ENCODE measurements at regions not wholly inside any gene's neighbourhood (a gene's known extent, or its start where the extent isn't known, plus 50 kb on each side); places are given as distances from the start of the nearest gene placed in this dataset.

DNA sequence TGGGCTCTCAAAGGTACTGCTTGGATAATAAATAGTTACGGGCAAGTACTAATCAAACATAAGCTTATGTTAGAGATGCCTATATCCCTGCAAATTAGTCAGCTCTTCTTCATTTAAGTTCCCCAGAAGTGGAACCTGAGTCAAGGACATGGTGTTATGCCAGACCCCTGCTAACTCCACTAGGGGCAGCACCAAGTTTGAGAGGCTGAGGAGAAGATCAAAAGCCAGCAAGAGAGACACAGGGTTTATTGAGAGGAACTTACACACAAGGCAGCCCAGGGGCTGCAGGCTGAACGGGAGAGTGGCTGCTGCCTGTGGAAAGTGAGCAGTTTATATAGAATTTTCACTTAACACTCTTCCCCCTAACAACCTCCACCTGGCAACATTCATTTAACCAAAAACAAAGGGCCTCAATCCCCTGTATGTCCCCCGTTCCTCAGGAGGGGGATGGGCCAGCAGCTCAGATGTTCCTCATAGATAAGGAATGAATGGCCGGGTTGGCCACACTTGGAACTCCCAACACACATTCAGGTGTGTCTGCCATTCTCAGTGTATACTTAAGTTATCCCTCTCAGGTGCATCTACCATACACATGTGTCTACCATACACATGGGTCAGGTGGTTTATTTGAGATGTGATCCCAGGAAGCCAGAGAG is 62.6 kb upstream of the GHITM start:
- Histone ChIP-seq H4K20me1 (ENCODE audit: insufficient read depth, low read depth, low read length) (no peaks in the 10 kb centered on the region), H3K27ac (ENCODE audit: low read length) (no peak overlapping the region), H3K36me3 (ENCODE audit: insufficient read depth, low read length) (no peaks in the 10 kb centered on the region), H3K9ac (ENCODE audit: low read length) (no peak overlapping the region), H3K9me3 (ENCODE audit: low read length) (no peaks in the 10 kb centered on the region), H3K79me2 (ENCODE audit: low read length) (no peaks in the 10 kb centered on the region), H3K27me3 (ENCODE audit: low read length) (no peaks in the 10 kb centered on the region), H3K9me2 (replicated peaks; ENCODE audit: insufficient read depth, low read length) (no peaks in the 10 kb centered on the region), H3K4me1 (ENCODE audit: low read length) (no peaks in the 10 kb centered on the region), H3K4me3 (ENCODE audit: low read length) (no peak overlapping the region), H3K4me2 (ENCODE audit: low read depth, low read length, poor library complexity, severe bottlenecking) (no peak overlapping the region), H2AFZ (ENCODE audit: low read length) (no peak overlapping the region)
- DNase-seq = peak; percentile 54

DNA sequence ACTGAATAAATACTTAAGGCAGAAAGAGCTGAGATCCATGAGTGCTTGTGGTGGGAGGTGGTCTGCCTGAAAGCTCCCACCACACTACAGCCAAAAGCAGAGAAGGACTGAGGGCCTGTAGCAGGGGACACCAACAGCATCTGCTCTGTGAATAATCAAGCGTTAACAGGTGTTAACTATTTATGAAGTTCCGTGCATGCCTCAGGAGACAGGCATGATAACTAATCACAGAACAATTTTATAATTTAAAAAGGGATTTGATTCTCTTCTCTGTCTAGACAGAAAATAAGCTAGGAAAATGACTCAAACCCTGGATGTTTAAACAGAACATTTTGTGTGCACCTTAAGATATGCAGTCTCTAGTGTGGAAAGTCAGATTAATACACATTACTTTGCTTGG is 61.5 kb upstream of the GHITM start:
- H3K4me3 ChIP-seq (ENCODE audit: low read length) = no peak overlapping the region
- H4K20me1 ChIP-seq (ENCODE audit: insufficient read depth, low read depth, low read length) = no peaks in the 10 kb centered on the region
- H2AFZ ChIP-seq (ENCODE audit: low read length) = no peak overlapping the region
- no peak overlapping the region for H3K27ac ChIP-seq (ENCODE audit: low read length)
- H3K9me3 ChIP-seq (ENCODE audit: low read length) = no peaks in the 10 kb centered on the region
- H3K79me2 ChIP-seq (ENCODE audit: low read length) = no peaks in the 10 kb centered on the region
- no peak overlapping the region for H3K9ac ChIP-seq (ENCODE audit: low read length)
- H3K9me2 ChIP-seq (replicated peaks; ENCODE audit: insufficient read depth, low read length) = no peaks in the 10 kb centered on the region
- no peaks in the 10 kb centered on the region for H3K36me3 ChIP-seq (ENCODE audit: insufficient read depth, low read length)
- H3K4me1 ChIP-seq (ENCODE audit: low read length) = no peaks in the 10 kb centered on the region
- DNase-seq = no peak
- H3K4me2 ChIP-seq (ENCODE audit: low read depth, low read length, poor library complexity, severe bottlenecking) = no peak overlapping the region
- H3K27me3 ChIP-seq (ENCODE audit: low read length) = no peaks in the 10 kb centered on the region

DNA sequence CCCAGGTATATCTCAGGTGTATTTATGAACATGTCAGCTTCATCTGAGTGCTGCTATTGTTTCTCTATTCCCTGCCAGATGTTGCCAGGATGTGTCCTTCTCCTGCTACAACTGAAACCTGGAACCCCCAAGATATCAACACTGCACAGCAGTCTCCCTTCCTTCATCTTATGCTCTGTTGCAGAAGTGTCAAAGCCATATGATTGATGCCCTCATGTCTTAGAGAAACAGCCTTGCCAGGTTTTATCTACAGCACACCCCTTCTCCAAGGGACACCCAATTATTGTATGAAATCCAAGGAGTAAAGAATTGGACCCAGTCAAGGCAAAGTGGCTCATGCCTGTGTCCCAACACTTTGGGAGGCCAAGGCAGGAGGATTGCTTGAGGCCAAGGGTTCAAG is 60.5 kb upstream of the GHITM start:
- Histone ChIP-seq H2AFZ (ENCODE audit: low read length) (no peak overlapping the region), H3K27ac (ENCODE audit: low read length) (no peak overlapping the region), H3K9ac (ENCODE audit: low read length) (no peak overlapping the region), H3K9me2 (replicated peaks; ENCODE audit: insufficient read depth, low read length) (no peaks in the 10 kb centered on the region), H3K27me3 (ENCODE audit: low read length) (no peaks in the 10 kb centered on the region), H4K20me1 (ENCODE audit: insufficient read depth, low read depth, low read length) (no peaks in the 10 kb centered on the region), H3K9me3 (ENCODE audit: low read length) (no peaks in the 10 kb centered on the region), H3K4me1 (ENCODE audit: low read length) (no peaks in the 10 kb centered on the region), H3K36me3 (ENCODE audit: insufficient read depth, low read length) (no peaks in the 10 kb centered on the region), H3K4me2 (ENCODE audit: low read depth, low read length, poor library complexity, severe bottlenecking) (no peak overlapping the region), H3K4me3 (ENCODE audit: low read length) (no peak overlapping the region), H3K79me2 (ENCODE audit: low read length) (no peaks in the 10 kb centered on the region)
- no peak for DNase-seq

DNA sequence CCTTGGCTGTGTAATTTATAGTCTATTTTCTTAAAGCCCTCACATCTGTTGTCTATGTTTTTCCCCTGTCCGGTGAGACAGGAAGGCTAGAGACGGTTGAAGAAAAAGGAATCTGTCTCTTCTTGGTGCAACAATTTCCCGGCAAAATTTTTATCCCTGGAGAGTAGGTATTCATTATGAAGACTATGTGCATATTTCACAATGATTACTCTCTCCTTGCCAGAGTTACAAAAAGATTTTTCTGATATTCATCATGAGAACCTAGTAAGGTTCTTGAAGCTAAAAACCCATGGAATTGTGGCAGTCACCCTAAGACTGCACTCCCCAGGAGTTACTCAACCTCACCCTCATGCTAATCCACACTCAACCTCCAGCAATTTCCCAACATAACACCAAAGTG is 55.0 kb upstream of the GHITM start:
- no peaks in the 10 kb centered on the region for H3K36me3 ChIP-seq (ENCODE audit: insufficient read depth, low read length)
- H3K79me2 ChIP-seq (ENCODE audit: low read length) = no peaks in the 10 kb centered on the region
- H3K27ac ChIP-seq (ENCODE audit: low read length) = no peak overlapping the region
- H3K9me2 ChIP-seq (replicated peaks; ENCODE audit: insufficient read depth, low read length) = no peaks in the 10 kb centered on the region
- no peaks in the 10 kb centered on the region for H3K4me1 ChIP-seq (ENCODE audit: low read length)
- no peaks in the 10 kb centered on the region for H4K20me1 ChIP-seq (ENCODE audit: insufficient read depth, low read depth, low read length)
- no peak overlapping the region for H3K9ac ChIP-seq (ENCODE audit: low read length)
- H3K4me2 ChIP-seq (ENCODE audit: low read depth, low read length, poor library complexity, severe bottlenecking) = no peak overlapping the region
- H3K27me3 ChIP-seq (ENCODE audit: low read length) = no peaks in the 10 kb centered on the region
- no peak overlapping the region for H2AFZ ChIP-seq (ENCODE audit: low read length)
- no peak for DNase-seq
- H3K4me3 ChIP-seq (ENCODE audit: low read length) = no peak overlapping the region
- no peaks in the 10 kb centered on the region for H3K9me3 ChIP-seq (ENCODE audit: low read length)

DNA sequence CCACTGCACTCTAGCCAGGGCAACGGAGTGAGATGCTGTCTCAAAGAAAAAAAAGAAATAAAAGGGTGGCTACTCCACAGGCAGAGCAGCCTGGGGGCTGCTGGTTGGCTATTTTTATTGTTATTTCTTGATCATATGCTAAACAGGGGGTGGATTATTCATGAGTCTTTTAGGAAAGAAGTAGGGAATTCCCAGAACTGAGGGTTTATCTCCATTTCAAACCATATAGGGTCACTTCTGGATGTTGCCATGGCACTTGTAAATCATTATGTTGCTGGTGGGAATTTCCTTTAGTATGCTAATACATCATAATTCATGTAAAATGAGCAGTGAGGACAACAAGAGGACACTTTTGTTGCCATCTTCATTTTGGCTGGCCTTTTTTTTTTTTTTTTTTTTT is 52.1 kb upstream of the GHITM start:
- Histone ChIP-seq H3K79me2 (ENCODE audit: low read length) (no peaks in the 10 kb centered on the region), H3K4me3 (ENCODE audit: low read length) (no peak overlapping the region), H4K20me1 (ENCODE audit: insufficient read depth, low read depth, low read length) (no peaks in the 10 kb centered on the region), H3K4me1 (ENCODE audit: low read length) (no peaks in the 10 kb centered on the region), H2AFZ (ENCODE audit: low read length) (no peak overlapping the region), H3K27ac (ENCODE audit: low read length) (no peak overlapping the region), H3K36me3 (ENCODE audit: insufficient read depth, low read length) (no peaks in the 10 kb centered on the region), H3K27me3 (ENCODE audit: low read length) (no peaks in the 10 kb centered on the region), H3K4me2 (ENCODE audit: low read depth, low read length, poor library complexity, severe bottlenecking) (no peak overlapping the region), H3K9ac (ENCODE audit: low read length) (no peak overlapping the region), H3K9me2 (replicated peaks; ENCODE audit: insufficient read depth, low read length) (no peaks in the 10 kb centered on the region), H3K9me3 (ENCODE audit: low read length) (no peaks in the 10 kb centered on the region)
- no peak for DNase-seq

DNA sequence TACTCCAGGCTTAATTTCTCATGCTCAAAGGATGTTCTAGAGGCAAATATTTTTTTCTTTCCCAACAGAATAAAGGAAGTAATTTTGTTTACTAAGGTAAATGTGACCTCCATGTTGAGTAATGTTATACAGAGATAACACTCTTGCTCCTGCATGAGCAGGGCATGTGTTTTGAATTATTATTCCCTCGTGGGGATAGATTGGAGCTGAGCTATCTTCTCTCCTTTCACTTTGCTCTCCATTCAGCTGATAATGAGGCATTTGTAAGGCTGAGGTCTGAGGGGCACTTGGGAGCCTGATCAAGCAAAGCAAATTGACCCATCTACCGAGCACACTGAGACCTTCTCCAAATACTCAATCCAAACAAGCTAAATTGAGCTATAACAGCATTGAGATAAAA is 50.7 kb upstream of the GHITM start:
- no peaks in the 10 kb centered on the region for H3K36me3 ChIP-seq (ENCODE audit: insufficient read depth, low read length)
- no peak overlapping the region for H3K27ac ChIP-seq (ENCODE audit: low read length)
- H4K20me1 ChIP-seq (ENCODE audit: insufficient read depth, low read depth, low read length) = no peaks in the 10 kb centered on the region
- H3K4me3 ChIP-seq (ENCODE audit: low read length) = no peak overlapping the region
- no peaks in the 10 kb centered on the region for H3K9me3 ChIP-seq (ENCODE audit: low read length)
- DNase-seq = no peak
- H3K9me2 ChIP-seq (replicated peaks; ENCODE audit: insufficient read depth, low read length) = no peaks in the 10 kb centered on the region
- no peak overlapping the region for H3K4me2 ChIP-seq (ENCODE audit: low read depth, low read length, poor library complexity, severe bottlenecking)
- H3K27me3 ChIP-seq (ENCODE audit: low read length) = no peaks in the 10 kb centered on the region
- H3K9ac ChIP-seq (ENCODE audit: low read length) = no peak overlapping the region
- H2AFZ ChIP-seq (ENCODE audit: low read length) = no peak overlapping the region
- no peaks in the 10 kb centered on the region for H3K4me1 ChIP-seq (ENCODE audit: low read length)
- H3K79me2 ChIP-seq (ENCODE audit: low read length) = no peaks in the 10 kb centered on the region

DNA sequence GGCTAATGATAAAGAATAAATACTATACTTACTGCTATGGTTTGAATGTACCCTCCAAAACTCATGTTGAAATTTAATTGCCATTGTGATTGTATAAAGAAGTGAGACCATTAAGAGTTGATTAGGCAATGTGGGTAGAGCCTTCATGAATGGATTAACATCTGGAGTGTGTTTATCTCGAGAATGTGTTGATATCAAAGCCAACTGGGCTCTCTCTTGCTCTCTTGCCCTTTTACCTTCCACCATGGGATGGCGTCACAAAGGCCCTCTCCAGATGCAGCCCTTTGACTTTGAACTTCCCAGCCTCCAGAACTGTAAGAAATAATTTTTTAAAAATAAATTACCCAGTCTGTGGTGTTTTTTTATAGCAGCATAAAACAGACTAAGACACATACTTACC is 50.1 kb upstream of the GHITM start:
- Histone ChIP-seq H3K36me3 (ENCODE audit: insufficient read depth, low read length) (no peaks in the 10 kb centered on the region), H3K4me1 (ENCODE audit: low read length) (no peaks in the 10 kb centered on the region), H3K9me3 (ENCODE audit: low read length) (no peaks in the 10 kb centered on the region), H3K27me3 (ENCODE audit: low read length) (no peaks in the 10 kb centered on the region), H2AFZ (ENCODE audit: low read length) (no peak overlapping the region), H3K9me2 (replicated peaks; ENCODE audit: insufficient read depth, low read length) (no peaks in the 10 kb centered on the region), H4K20me1 (ENCODE audit: insufficient read depth, low read depth, low read length) (no peaks in the 10 kb centered on the region), H3K4me2 (ENCODE audit: low read depth, low read length, poor library complexity, severe bottlenecking) (no peak overlapping the region), H3K4me3 (ENCODE audit: low read length) (no peak overlapping the region), H3K79me2 (ENCODE audit: low read length) (no peaks in the 10 kb centered on the region), H3K9ac (ENCODE audit: low read length) (no peak overlapping the region), H3K27ac (ENCODE audit: low read length) (no peak overlapping the region)
- DNase-seq = no peak
